ENCODE measurements at regions not wholly inside any gene's neighbourhood (a gene's known extent, or its start where the extent isn't known, plus 50 kb on each side); places are given as distances from the start of the nearest gene placed in this dataset.

- TF ChIP-seq, protein P1, sequence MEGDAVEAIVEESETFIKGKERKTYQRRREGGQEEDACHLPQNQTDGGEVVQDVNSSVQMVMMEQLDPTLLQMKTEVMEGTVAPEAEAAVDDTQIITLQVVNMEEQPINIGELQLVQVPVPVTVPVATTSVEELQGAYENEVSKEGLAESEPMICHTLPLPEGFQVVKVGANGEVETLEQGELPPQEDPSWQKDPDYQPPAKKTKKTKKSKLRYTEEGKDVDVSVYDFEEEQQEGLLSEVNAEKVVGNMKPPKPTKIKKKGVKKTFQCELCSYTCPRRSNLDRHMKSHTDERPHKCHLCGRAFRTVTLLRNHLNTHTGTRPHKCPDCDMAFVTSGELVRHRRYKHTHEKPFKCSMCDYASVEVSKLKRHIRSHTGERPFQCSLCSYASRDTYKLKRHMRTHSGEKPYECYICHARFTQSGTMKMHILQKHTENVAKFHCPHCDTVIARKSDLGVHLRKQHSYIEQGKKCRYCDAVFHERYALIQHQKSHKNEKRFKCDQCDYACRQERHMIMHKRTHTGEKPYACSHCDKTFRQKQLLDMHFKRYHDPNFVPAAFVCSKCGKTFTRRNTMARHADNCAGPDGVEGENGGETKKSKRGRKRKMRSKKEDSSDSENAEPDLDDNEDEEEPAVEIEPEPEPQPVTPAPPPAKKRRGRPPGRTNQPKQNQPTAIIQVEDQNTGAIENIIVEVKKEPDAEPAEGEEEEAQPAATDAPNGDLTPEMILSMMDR (IDR thresholded peaks at IDR 0.05): no peak
- no peak for TF ChIP-seq POLR2A (IDR thresholded peaks at IDR 0.05)
Measured at GRCh38 chr10:80771285-80771684, 233.6 kb downstream of the SH2D4B start.

Measured in uterus (tissue), 2 donors.